PC-9 (cell line): ENCODE measurements at regions not wholly inside any gene's neighbourhood (a gene's known extent, or its start where the extent isn't known, plus 50 kb on each side); places are given as distances from the start of the nearest gene placed in this dataset.

ENCODE experiments used
- BruUV-seq: library from RNA; stranded (reverse); fragments of 400-500 nt; replicated peaks from 2 replicates; lab custom pipeline; 2021; lab: Mats Ljungman, UMichigan
- CTCF ChIA-PET: fragments of 300-600 bp; sonication (Branson Sonifier 250); formaldehyde crosslinking; loops from one replicate; lab custom pipeline; 2022; ENCODE audit warnings: antibody characterized with exemption; lab: Charles Lee
- POLR2A ChIA-PET: fragments of 300-600 bp; sonication (Branson Sonifier 250); formaldehyde crosslinking; loops from one replicate; lab custom pipeline; 2022; ENCODE audit warnings: antibody characterized with exemption; ENCODE audit not compliant: unreplicated experiment; lab: Charles Lee
- DNase-seq, 2 experiments: peaks; one replicate each; pipeline versions ENCODE4 v3.0.0 to v3.0.0-alpha.2; 2015 to 2022; ENCODE audit warnings: mixed read lengths in 1 of 2
- H2AFZ ChIP-seq: fragments of 200-600 bp; sonication (generic); 2 replicates; pipeline ENCODE4 v1.8.1; 2017; ENCODE audit warnings: antibody characterized with exemption
- H3F3A ChIP-seq: fragments of 200-600 bp; sonication (generic); 2 replicates; pipeline ENCODE4 v1.8.1; 2017; ENCODE audit warnings: antibody characterized with exemption, mild to moderate bottlenecking, low read depth; ENCODE audit not compliant: insufficient read depth
- H3K27ac ChIP-seq: fragments of 200-600 bp; sonication (generic); 2 replicates; pipeline ENCODE4 v1.6.1; 2016; ENCODE audit warnings: mixed run types
- H3K27me3 ChIP-seq: fragments of 200-600 bp; sonication (generic); 2 replicates; pipeline ENCODE4 v1.6.1; 2016; ENCODE audit warnings: low read depth, mixed run types; ENCODE audit not compliant: insufficient read depth
- H3K36me3 ChIP-seq: fragments of 200-600 bp; sonication (generic); 2 replicates; pipeline ENCODE4 v1.6.1; 2016; ENCODE audit warnings: low read depth, mixed run types
- H3K4me1 ChIP-seq: fragments of 200-600 bp; sonication (generic); replicated peaks from 2 replicates; pipeline ENCODE4 v1.6.1; 2016; ENCODE audit warnings: mixed run types; ENCODE audit not compliant: insufficient read depth
- H3K4me2 ChIP-seq: fragments of 200-600 bp; sonication (generic); 2 replicates; pipeline ENCODE4 v1.6.1; 2017; ENCODE audit warnings: mixed run types
- H3K4me3 ChIP-seq: fragments of 200-600 bp; sonication (generic); 2 replicates; pipeline ENCODE4 v1.6.1; 2016; ENCODE audit warnings: mixed run types
- H3K79me2 ChIP-seq: fragments of 200-600 bp; sonication (generic); 2 replicates; pipeline ENCODE4 v1.6.1; 2017; ENCODE audit warnings: low read depth, mixed run types
- H3K9me2 ChIP-seq: fragments of 200-600 bp; sonication (generic); 2 replicates; pipeline ENCODE4 v1.8.1; 2017; ENCODE audit warnings: mild to moderate bottlenecking; ENCODE audit not compliant: insufficient read depth
- H3K9me3 ChIP-seq: fragments of 200-600 bp; sonication (generic); 2 replicates; pipeline ENCODE4 v1.8.1; 2016; ENCODE audit warnings: low read depth; ENCODE audit not compliant: insufficient read depth
- H4K20me1 ChIP-seq: fragments of 200-600 bp; sonication (generic); 2 replicates; pipeline ENCODE4 v1.8.1; 2017; ENCODE audit not compliant: insufficient read depth
- CTCF ChIP-seq: fragments of 200-600 bp; sonication (generic); conservative IDR thresholded peaks from 2 replicates; pipeline ENCODE4 v1.6.1; 2017; ENCODE audit warnings: mixed run types, antibody characterized with exemption, mild to moderate bottlenecking, moderate library complexity
- EZH2 ChIP-seq: fragments of 200-600 bp; sonication (generic); IDR thresholded peaks from 2 replicates; pipeline ENCODE4 v1.8.0; 2017; ENCODE audit warnings: antibody characterized with exemption, low read depth
- intact Hi-C: fragments of 100-400 bp; cut with micrococcal nuclease; formaldehyde crosslinking; loops from one replicate; pipeline ENCODE4 v1.10.0; 2022; ENCODE audit not compliant: unreplicated experiment

GRCh38 chr6:21665110-21665391 is 71.5 kb downstream of the SOX4 start:
- TF ChIP-seq CTCF, result no peak
- TF ChIP-seq EZH2, result no peak
- Histone ChIP-seq H3K79me2 (no peaks in the 10 kb centered on the region), H3K27ac (no peak overlapping the region), H3K4me1 (0 out of 2 replicates have a peak, but pooled peaks cover 10% of the 10 kb centered on the region), H3K9me2 (no peaks in the 10 kb centered on the region), H3K4me2 (peak overlapping the region; percentile 82), H3F3A (no peaks in the 10 kb centered on the region), H3K27me3 (peaks cover 30% of the 10 kb centered on the region), H3K9me3 (no peaks in the 10 kb centered on the region), H3K4me3 (peak overlapping the region; percentile 52; the same call in 1 of the 2 replicates), H2AFZ (0 out of 2 replicates have a peak overlapping the region, but pooled peaks have one; percentile 80), H4K20me1 (no peaks in the 10 kb centered on the region), H3K36me3 (no peaks in the 10 kb centered on the region)
- CTCF ChIA-PET, result no interaction called here
- no TSS peak for BruUV-seq
- DNase-seq, result no peak
- POLR2A ChIA-PET, result interaction anchor here (0.6 kb wide), 1 partner anchor 1006 kb away, joined by 3 read pairs; no protein-coding TSS in a partner anchor
- intact Hi-C loops, result loop anchor here (10.0 kb wide), 1 partner anchor 140 kb away; no protein-coding TSS in a partner anchor

- peak overlapping the region; percentile 82 for H3K4me2 ChIP-seq
- ChIA-PET POLR2A (interaction anchor here (0.6 kb wide), 1 partner anchor 1006 kb away, joined by 3 read pairs; no protein-coding TSS in a partner anchor), CTCF (no interaction called here)
- no peaks in the 10 kb centered on the region for H4K20me1 ChIP-seq
- BruUV-seq, result no TSS peak
- H3K36me3 ChIP-seq, result no peaks in the 10 kb centered on the region
- intact Hi-C loops, result loop anchor here (10.0 kb wide), 1 partner anchor 139 kb away; no protein-coding TSS in a partner anchor
- TF ChIP-seq EZH2, result no peak
- no peak for TF ChIP-seq CTCF
- H3K9me3 ChIP-seq, result no peaks in the 10 kb centered on the region
- H3K9me2 ChIP-seq, result no peaks in the 10 kb centered on the region
- H3F3A ChIP-seq, result no peaks in the 10 kb centered on the region
- no peak overlapping the region for H2AFZ ChIP-seq
- peak overlapping the region; percentile 52; the same call in 1 of the 2 replicates for H3K4me3 ChIP-seq
- peaks cover 30% of the 10 kb centered on the region for H3K27me3 ChIP-seq
- 0 out of 2 replicates have a peak, but pooled peaks cover 10% of the 10 kb centered on the region for H3K4me1 ChIP-seq
- no peak for DNase-seq
- H3K79me2 ChIP-seq, result no peaks in the 10 kb centered on the region
- no peak overlapping the region for H3K27ac ChIP-seq
These were observed 72.0 kb downstream of the SOX4 start for GRCh38 chr6:21665392-21666200.

GRCh38 chr6:21666201-21666691 is 72.7 kb downstream of the SOX4 start:
- Histone ChIP-seq H3K9me2 (no peaks in the 10 kb centered on the region), H3K27me3 (peaks cover 30% of the 10 kb centered on the region), H3F3A (no peaks in the 10 kb centered on the region), H3K4me1 (0 out of 2 replicates have a peak, but pooled peaks cover 10% of the 10 kb centered on the region), H4K20me1 (no peaks in the 10 kb centered on the region), H3K4me3 (peak overlapping the region; percentile 3; the same call in 1 of the 2 replicates), H2AFZ (no peak overlapping the region), H3K9me3 (no peaks in the 10 kb centered on the region), H3K4me2 (peak overlapping the region; percentile 82), H3K79me2 (no peaks in the 10 kb centered on the region), H3K27ac (no peak overlapping the region), H3K36me3 (no peaks in the 10 kb centered on the region)
- no peak for DNase-seq
- TF ChIP-seq EZH2 (no peak), CTCF (no peak)
- intact Hi-C loops, result loop anchor here (10.0 kb wide), 1 partner anchor 139 kb away; no protein-coding TSS in a partner anchor
- BruUV-seq, result no TSS peak
- ChIA-PET POLR2A (no interaction called here), CTCF (no interaction called here)
